Activated CD8-positive, alpha-beta T cell treated with anti-CD3 and anti-CD28 coated beads, Interleukin-2, amount 10 ng/mL, durations not matched to agents 7 days and 5 days (primary cell): ENCODE measurements at regions not wholly inside any gene's neighbourhood (a gene's known extent, or its start where the extent isn't known, plus 50 kb on each side); places are given as distances from the start of the nearest gene placed in this dataset.

Experiments used
- ATAC-seq: fragments of 150-1000 bp; cut with Tn5 transposase; one replicate; pipeline ENCODE4 v1.10.0; 2021; ENCODE audit warnings: moderate library complexity
- CTCF ChIA-PET: fragments of 350-600 bp; sonication (Branson Sonifier 250); formaldehyde crosslinking; loops from one replicate; lab custom pipeline; 2021; ENCODE audit warnings: antibody characterized with exemption; lab: Charles Lee
- POLR2A ChIA-PET: fragments of 350-600 bp; sonication (Branson Sonifier 250); formaldehyde crosslinking; loops from one replicate; lab custom pipeline; 2021; ENCODE audit warnings: antibody characterized with exemption; lab: Charles Lee
- DNase-seq: peaks from one replicate; pipeline ENCODE4 v3.0.0-alpha.2; 2020
- H3K27ac Mint-ChIP-seq: one replicate; pipeline ENCODE4 v1.8.0; 2021; ENCODE audit warnings: mild to moderate bottlenecking, mixed read lengths
- H3K27me3 Mint-ChIP-seq: one replicate; pipeline ENCODE4 v1.8.0; 2021; ENCODE audit warnings: low read depth, mixed read lengths
- H3K36me3 Mint-ChIP-seq: one replicate; pipeline ENCODE4 v1.8.0; 2021; ENCODE audit warnings: low read depth, mixed read lengths
- H3K4me1 Mint-ChIP-seq: one replicate; pipeline ENCODE4 v1.8.0; 2021; ENCODE audit warnings: low read depth, mixed read lengths
- H3K4me3 Mint-ChIP-seq: one replicate; pipeline ENCODE4 v1.8.0; 2021; ENCODE audit warnings: mild to moderate bottlenecking, mixed read lengths
- H3K9me3 Mint-ChIP-seq: one replicate; pipeline ENCODE4 v1.8.0; 2022; ENCODE audit warnings: mixed read lengths; ENCODE audit not compliant: insufficient read depth

DNA sequence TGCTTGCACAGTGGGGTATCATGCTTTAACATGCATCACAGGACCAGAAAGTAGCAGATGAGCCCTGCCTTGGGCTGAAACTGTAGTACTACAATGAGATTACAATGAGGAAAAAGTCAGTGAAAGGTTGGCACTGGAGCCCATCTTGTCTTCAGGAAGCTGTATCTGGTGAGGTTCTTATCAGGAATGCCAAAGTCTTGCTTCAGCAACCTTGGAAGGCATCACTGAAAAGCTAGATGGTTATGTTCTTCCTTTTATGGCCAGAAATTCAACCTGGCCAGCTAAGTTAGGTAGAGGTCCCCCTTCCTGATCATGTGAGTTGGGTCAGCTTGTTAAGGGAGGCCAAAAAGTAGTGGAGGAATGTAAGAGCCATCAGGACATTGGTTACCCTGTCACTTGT, 254.0 kb upstream of the FAT3 start:
- H3K27me3 Mint-ChIP-seq = no peaks in the 10 kb centered on the region
- ChIA-PET CTCF (no interaction called here), POLR2A (no interaction called here)
- H3K4me3 Mint-ChIP-seq = no peak overlapping the region
- no peak for ATAC-seq
- H3K4me1 Mint-ChIP-seq = no peaks in the 10 kb centered on the region
- H3K36me3 Mint-ChIP-seq = no peaks in the 10 kb centered on the region
- DNase-seq = no peak
- H3K9me3 Mint-ChIP-seq = no peaks in the 10 kb centered on the region
- H3K27ac Mint-ChIP-seq = no peak overlapping the region

DNA sequence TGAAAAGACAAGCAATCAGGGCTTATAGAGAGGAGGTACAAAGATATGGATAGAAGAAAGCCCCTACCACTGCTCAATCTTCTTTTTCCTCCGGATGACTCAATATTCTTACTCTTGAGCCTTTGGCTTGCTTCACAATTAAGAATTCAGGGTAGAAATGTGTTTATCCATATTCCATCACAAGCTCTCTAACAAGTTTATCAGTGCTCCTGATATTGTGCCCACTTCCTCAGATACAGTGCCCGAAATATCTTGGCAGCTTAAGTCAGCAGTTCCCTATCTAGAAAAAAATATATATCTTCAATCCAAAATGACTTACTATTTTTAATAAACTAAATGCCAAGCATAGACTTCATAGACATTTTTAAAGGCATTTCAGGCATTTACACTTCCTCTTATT, 255.1 kb upstream of the FAT3 start:
- no peaks in the 10 kb centered on the region for H3K36me3 Mint-ChIP-seq
- H3K4me1 Mint-ChIP-seq = no peaks in the 10 kb centered on the region
- ChIA-PET CTCF (no interaction called here), POLR2A (no interaction called here)
- H3K9me3 Mint-ChIP-seq = no peaks in the 10 kb centered on the region
- DNase-seq (no peak), ATAC-seq (no peak)
- H3K27me3 Mint-ChIP-seq = no peaks in the 10 kb centered on the region
- H3K4me3 Mint-ChIP-seq = no peak overlapping the region
- H3K27ac Mint-ChIP-seq = no peak overlapping the region

DNA sequence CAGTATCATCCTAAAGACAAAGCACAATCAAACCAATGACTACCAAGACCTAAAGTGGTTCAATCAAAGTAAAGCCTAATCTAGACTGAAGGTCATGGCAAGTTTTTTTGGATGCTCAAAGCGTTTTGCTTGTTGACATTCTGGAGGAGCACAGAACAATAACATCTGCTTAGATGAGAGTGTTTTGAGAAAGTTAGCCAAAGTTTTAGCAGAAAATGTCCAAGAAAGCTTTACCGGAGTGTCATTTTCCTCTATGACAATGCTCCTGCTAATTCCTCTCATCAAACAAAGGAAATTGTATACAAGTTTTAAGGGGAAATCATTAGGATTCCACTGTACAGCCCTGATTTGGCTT, 256.9 kb upstream of the FAT3 start:
- DNase-seq = no peak
- ChIA-PET CTCF (no interaction called here), POLR2A (no interaction called here)
- Mint-ChIP-seq H3K27me3 (no peaks in the 10 kb centered on the region), H3K4me3 (no peak overlapping the region), H3K9me3 (no peaks in the 10 kb centered on the region), H3K4me1 (no peaks in the 10 kb centered on the region), H3K36me3 (no peaks in the 10 kb centered on the region), H3K27ac (no peak overlapping the region)
- no peak for ATAC-seq

DNA sequence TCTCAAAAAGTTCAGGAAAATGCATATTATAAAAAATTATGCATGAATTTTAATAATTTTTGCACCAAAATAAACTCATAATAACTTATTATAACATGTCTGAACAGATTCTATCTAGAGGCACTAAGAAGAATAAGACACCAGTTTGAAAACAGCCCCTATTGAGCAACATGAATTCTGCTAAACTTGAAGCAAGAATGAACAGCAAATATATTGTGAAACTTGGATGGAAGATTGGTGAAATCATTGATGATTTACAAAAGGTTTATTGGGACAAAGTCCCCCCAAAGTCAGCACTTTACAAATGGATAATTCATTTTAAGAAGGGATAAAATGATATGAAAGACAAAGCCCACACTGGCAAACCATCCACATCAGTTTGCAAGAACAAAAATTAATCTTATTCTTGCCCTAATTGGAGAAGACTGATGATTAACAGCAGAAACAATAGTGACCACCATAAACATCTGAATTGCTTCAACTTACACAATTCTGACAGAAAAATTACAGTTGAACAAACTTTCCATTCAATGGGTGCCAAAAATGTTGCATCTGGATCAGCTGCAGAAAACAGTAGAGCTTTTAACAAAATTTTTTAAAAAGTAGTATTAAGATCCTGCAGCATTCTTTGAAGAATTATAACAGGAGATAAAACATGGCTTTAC, 257.5 kb upstream of the FAT3 start:
- Mint-ChIP-seq H3K9me3 (no peaks in the 10 kb centered on the region), H3K4me1 (no peaks in the 10 kb centered on the region), H3K27ac (no peak overlapping the region), H3K36me3 (no peaks in the 10 kb centered on the region), H3K27me3 (no peaks in the 10 kb centered on the region), H3K4me3 (no peak overlapping the region)
- DNase-seq = no peak
- ChIA-PET CTCF (no interaction called here), POLR2A (no interaction called here)
- no peak for ATAC-seq

DNA sequence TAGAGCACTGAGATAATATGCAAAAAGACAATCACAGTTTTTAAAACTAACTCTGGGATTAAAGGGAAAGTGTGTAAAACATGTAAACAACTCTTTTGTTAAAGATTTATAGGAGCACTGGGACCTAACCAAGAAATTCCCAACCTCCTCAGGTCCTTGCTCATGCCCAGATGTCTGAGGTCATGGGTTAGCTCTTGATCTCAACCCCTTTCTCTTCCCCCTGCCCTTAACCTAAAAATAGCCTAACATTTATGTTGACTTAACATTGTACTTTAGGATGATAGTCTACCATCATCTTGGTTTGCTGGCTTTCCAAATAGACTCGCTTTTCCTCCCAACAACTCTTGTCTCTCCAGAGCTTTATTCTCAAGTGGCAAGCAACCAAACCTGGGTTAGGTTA, 258.2 kb upstream of the FAT3 start:
- ChIA-PET POLR2A (no interaction called here), CTCF (no interaction called here)
- no peaks in the 10 kb centered on the region for H3K36me3 Mint-ChIP-seq
- no peaks in the 10 kb centered on the region for H3K9me3 Mint-ChIP-seq
- H3K27me3 Mint-ChIP-seq = no peaks in the 10 kb centered on the region
- DNase-seq = no peak
- no peak overlapping the region for H3K4me3 Mint-ChIP-seq
- no peaks in the 10 kb centered on the region for H3K4me1 Mint-ChIP-seq
- H3K27ac Mint-ChIP-seq = no peak overlapping the region
- no peak for ATAC-seq

DNA sequence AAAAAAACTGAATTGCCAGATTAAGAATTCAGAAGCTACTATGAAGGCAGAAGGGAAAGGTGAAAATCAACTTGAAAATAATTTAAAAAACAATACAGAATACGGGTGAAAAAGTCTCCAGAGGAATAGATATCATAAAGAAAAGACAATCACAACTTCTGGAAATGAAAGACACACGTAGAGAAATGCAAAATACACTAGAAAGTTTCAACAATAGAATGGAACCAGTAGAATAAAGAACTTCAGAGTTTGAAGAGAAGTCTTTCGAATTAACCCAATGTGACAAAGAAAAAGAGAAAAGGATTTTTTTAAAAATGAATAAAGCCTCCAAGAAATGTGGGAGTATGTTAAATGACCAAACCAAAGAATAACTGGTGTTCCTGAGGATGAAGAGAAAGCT, 263.8 kb upstream of the FAT3 start:
- Mint-ChIP-seq H3K27me3 (no peaks in the 10 kb centered on the region), H3K4me3 (no peak overlapping the region), H3K36me3 (no peaks in the 10 kb centered on the region), H3K27ac (no peak overlapping the region), H3K4me1 (no peaks in the 10 kb centered on the region), H3K9me3 (peaks cover 9% of the 10 kb centered on the region)
- CTCF ChIA-PET = no interaction called here
- POLR2A ChIA-PET = no interaction called here
- no peak for ATAC-seq
- no peak for DNase-seq

DNA sequence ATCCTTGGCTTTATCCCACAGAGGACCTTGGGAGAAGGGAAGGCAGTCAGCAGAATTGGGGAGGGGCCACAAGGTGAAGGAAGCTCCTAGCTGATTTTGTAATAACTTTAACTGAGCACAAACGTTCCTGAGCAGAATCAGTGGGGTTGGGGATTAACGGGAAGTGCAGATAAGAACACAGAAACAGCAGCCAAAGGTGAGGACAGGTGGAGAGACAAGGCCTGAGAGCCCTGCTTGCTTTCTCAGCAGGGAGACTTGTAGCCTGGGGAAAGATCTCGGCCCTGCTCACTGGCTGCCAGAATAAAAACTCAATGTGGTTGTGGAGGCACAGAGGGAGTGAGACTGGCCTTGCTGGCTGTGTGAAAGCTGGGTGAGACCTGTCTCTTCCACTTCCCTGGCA, 265.2 kb upstream of the FAT3 start:
- POLR2A ChIA-PET = no interaction called here
- no peaks in the 10 kb centered on the region for H3K4me1 Mint-ChIP-seq
- ATAC-seq = no peak
- H3K4me3 Mint-ChIP-seq = no peak overlapping the region
- no peak for DNase-seq
- CTCF ChIA-PET = no interaction called here
- H3K27ac Mint-ChIP-seq = no peak overlapping the region
- peaks cover 9% of the 10 kb centered on the region for H3K9me3 Mint-ChIP-seq
- no peaks in the 10 kb centered on the region for H3K27me3 Mint-ChIP-seq
- no peaks in the 10 kb centered on the region for H3K36me3 Mint-ChIP-seq

DNA sequence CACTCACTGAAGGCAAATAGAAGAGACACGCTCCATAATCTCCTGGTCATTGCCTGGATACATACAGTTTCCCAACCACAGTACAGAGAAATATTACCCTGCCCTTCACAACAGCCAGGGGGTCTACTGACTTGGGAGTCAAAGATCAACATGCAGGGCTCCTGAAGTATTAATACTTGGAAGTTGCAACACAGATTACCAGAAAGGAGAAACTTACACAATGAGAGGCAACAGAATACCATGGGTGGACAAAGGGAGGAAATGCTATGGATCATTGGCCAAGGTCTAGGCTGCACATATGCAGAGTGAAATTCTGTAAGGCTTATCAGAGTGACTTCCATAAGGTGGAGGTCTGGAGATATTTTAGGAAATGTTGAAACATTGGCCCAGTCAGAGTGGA, 267.9 kb upstream of the FAT3 start:
- H3K27me3 Mint-ChIP-seq = no peaks in the 10 kb centered on the region
- ChIA-PET POLR2A (no interaction called here), CTCF (no interaction called here)
- ATAC-seq (no peak), DNase-seq (no peak)
- no peak overlapping the region for H3K4me3 Mint-ChIP-seq
- H3K9me3 Mint-ChIP-seq = peaks cover 13% of the 10 kb centered on the region
- no peaks in the 10 kb centered on the region for H3K4me1 Mint-ChIP-seq
- H3K36me3 Mint-ChIP-seq = no peaks in the 10 kb centered on the region
- no peak overlapping the region for H3K27ac Mint-ChIP-seq

DNA sequence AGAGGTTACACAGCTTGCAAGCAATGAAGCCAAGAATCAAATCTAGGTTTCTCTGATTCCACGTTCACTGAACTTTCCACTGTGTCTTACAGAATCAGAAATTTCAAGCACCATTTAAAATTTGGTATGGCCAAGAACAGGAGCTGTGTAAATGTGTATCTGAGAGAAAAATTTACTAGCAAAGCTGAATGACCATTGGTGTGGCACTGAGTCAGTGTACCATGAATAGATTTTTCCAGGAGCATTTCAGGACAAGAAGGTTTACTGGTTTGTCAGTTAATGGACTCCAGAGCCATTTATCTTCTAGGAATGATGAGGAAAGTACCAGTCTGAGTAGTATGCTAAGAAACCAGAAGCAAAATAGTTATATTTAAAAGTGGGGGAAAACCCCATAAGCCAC, 269.4 kb upstream of the FAT3 start:
- H3K27me3 Mint-ChIP-seq = no peaks in the 10 kb centered on the region
- H3K4me1 Mint-ChIP-seq = no peaks in the 10 kb centered on the region
- H3K36me3 Mint-ChIP-seq = no peaks in the 10 kb centered on the region
- ChIA-PET POLR2A (no interaction called here), CTCF (no interaction called here)
- ATAC-seq (no peak), DNase-seq (no peak)
- H3K27ac Mint-ChIP-seq = no peak overlapping the region
- no peak overlapping the region for H3K4me3 Mint-ChIP-seq
- H3K9me3 Mint-ChIP-seq = peaks cover 8% of the 10 kb centered on the region

DNA sequence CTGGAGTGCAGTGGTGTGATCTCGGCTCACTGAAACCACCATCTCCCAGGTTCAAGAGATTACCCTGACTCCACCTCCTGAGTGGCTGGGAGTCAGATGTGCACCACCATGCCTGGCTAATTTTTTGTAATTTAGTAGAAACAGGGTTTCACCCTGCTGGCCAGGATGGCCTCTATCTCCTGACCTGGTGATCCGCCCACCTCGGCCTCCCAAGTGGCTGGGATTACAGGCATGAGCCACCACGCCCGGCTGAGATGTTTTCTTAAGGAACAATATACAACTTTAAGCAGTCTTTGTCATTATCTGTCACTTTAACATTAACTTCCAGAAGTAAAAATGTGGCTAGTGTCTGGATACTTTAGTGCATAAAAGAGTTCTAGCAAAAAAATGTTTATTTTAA, 272.6 kb upstream of the FAT3 start:
- Mint-ChIP-seq H3K27me3 (no peaks in the 10 kb centered on the region), H3K27ac (no peak overlapping the region), H3K9me3 (peaks cover 4% of the 10 kb centered on the region), H3K36me3 (no peaks in the 10 kb centered on the region), H3K4me1 (no peaks in the 10 kb centered on the region), H3K4me3 (no peak overlapping the region)
- ATAC-seq = no peak
- POLR2A ChIA-PET = no interaction called here
- no peak for DNase-seq
- CTCF ChIA-PET = no interaction called here

DNA sequence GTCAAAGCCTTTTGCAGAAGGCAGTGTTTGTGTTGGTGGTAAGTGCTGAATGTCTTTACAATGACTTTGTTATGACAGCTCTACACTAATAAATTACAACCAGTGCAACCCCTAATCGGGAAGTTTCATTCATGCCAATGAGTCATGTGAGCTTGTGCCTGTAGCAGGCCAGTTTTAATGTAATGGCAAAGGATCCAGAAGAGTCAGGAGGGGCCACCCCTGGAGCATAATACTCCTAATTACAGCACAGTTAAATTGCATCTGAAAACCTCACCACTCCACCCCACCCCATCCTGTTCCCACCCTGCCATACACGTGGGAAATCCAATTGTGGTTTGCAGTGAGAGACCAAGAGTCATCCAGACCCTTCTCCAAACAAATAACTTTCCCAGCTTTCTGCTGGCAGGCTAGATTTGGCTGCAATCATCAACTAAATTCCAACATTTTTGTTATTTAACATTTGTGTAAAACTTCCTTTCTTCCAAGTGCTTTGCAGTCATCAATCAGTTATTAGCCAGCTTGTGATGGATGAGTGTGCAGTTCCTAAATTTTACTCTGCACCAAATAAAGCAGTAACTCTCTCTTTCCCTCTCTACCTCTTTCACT, 277.3 kb upstream of the FAT3 start:
- ATAC-seq = no peak
- Mint-ChIP-seq H3K9me3 (no peaks in the 10 kb centered on the region), H3K27me3 (no peaks in the 10 kb centered on the region), H3K4me1 (no peaks in the 10 kb centered on the region), H3K36me3 (no peaks in the 10 kb centered on the region), H3K27ac (no peak overlapping the region), H3K4me3 (no peak overlapping the region)
- DNase-seq = no peak
- ChIA-PET CTCF (no interaction called here), POLR2A (no interaction called here)

DNA sequence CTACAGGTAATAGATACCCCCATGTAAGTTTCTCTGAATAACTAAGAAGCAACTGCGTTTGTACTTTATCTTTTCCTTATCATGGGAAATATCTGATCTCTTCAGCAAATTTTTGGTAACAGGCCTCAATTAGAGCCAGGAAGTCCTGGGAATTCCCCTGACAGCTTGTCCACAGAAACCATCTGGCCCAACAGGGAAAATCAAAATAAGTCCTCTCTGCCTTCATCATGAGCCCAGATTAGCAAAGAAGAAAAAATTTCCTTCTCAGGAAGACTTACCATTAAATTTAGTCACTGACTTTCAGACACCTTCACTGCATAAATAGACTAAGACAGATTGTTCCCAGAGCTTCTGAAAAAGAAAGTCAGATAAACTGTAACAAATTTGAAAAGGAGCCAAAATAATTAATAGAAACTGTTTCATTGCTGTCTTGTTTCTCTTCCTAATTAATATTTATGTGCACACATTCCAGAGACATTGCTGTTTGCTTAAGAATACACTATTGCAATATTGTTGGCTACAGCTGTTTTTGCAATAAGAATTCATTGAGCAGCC, 278.1 kb upstream of the FAT3 start:
- no peak overlapping the region for H3K4me3 Mint-ChIP-seq
- no peaks in the 10 kb centered on the region for H3K4me1 Mint-ChIP-seq
- no peak for ATAC-seq
- H3K27ac Mint-ChIP-seq = no peak overlapping the region
- H3K27me3 Mint-ChIP-seq = no peaks in the 10 kb centered on the region
- ChIA-PET POLR2A (no interaction called here), CTCF (no interaction called here)
- no peak for DNase-seq
- H3K36me3 Mint-ChIP-seq = no peaks in the 10 kb centered on the region
- no peaks in the 10 kb centered on the region for H3K9me3 Mint-ChIP-seq

DNA sequence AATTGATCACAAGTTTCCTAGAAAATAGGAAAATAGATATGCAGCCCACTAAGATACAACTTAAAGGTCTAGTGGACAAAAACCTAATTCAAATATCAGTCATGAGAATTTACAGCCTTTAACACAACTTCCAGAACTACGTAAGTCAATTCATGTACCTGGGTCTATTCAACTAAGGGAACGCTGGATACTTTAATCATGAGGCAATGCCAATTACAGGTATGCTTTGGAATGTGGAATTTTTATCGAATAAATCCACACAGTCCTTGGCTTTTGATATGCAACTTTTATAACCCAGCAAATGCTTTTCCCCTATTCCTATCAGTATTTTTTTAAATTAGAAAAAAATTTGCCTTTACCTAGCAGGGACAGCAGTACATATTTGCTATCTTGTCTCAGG, 289.5 kb upstream of the FAT3 start:
- POLR2A ChIA-PET = no interaction called here
- Mint-ChIP-seq H3K4me1 (no peaks in the 10 kb centered on the region), H3K4me3 (no peak overlapping the region), H3K27ac (no peak overlapping the region), H3K36me3 (no peaks in the 10 kb centered on the region), H3K9me3 (peaks cover 4% of the 10 kb centered on the region), H3K27me3 (no peaks in the 10 kb centered on the region)
- no peak for ATAC-seq
- CTCF ChIA-PET = no interaction called here
- no peak for DNase-seq
